Prostate gland (tissue), 2 donors: ENCODE measurements at regions not wholly inside any gene's neighbourhood (a gene's known extent, or its start where the extent isn't known, plus 50 kb on each side); places are given as distances from the start of the nearest gene placed in this dataset.

Experiments
- CTCF ChIP-seq, 4 experiments: fragments of 200-600 bp in 2 of 4; fragments of 450-650 bp in 2 of 4; sonication (generic) in 2 of 4; IDR thresholded peaks; 1 replicate in 3 of 4; 2 replicates in 1 of 4; pipeline ENCODE4 v1.5.1; 2016 to 2019; ENCODE audit warnings: antibody characterized with exemption in 4 of 4, mild to moderate bottlenecking in 2 of 4, moderate library complexity in 2 of 4
- POLR2A ChIP-seq: fragments of 450-650 bp; IDR thresholded peaks from one replicate; pipeline ENCODE4 v1.6.1; 2016; ENCODE audit warnings: antibody characterized with exemption, mild to moderate bottlenecking

- TF ChIP-seq CTCF (IDR thresholded peaks at IDR 0.05) (no peak), POLR2A (no peak)
Observed at GRCh38 chr10:128813574-128813973, 653.5 kb upstream of the MGMT start.
